GM18505 (cell line): ENCODE measurements at regions not wholly inside any gene's neighbourhood (a gene's known extent, or its start where the extent isn't known, plus 50 kb on each side); places are given as distances from the start of the nearest gene placed in this dataset.

ENCODE experiments used
- ATAC-seq: cut with Tn5 transposase; IDR thresholded peaks from one replicate; pipeline ENCODE4 v1.9.1; 2021; ENCODE audit not compliant: unreplicated experiment
- POLR2A ChIP-seq: IDR thresholded peaks from 4 replicates; pipeline ENCODE4 v1.6.1; 2011; ENCODE audit warnings: borderline replicate concordance; ENCODE audit not compliant: insufficient read depth, insufficient read length; ENCODE audit errors: extremely low read depth

- no peak for ATAC-seq
- no peak for TF ChIP-seq POLR2A
Measured at GRCh38 chr1:168446081-168446480, 97.7 kb downstream of the XCL2 start.

GRCh38 chr1:168443899-168444298 lies 99.9 kb downstream of the XCL2 start:
- ATAC-seq, result no peak
- no peak for TF ChIP-seq POLR2A

GRCh38 chr1:168443356-168443755 lies 100.4 kb downstream of the XCL2 start:
- TF ChIP-seq POLR2A, result no peak
- no peak for ATAC-seq

- no peak for TF ChIP-seq POLR2A
- ATAC-seq, result no peak
Measured at GRCh38 chr1:168442931-168443330, 100.9 kb downstream of the XCL2 start.

- no peak for TF ChIP-seq POLR2A
- no peak for ATAC-seq
Measured at GRCh38 chr1:168441745-168442144, 102.1 kb downstream of the XCL2 start.

GRCh38 chr1:168439456-168440375 lies 104.1 kb downstream of the XCL2 start:
- TF ChIP-seq POLR2A, result no peak
- ATAC-seq, result peak; percentile 81

- ATAC-seq, result no peak
- TF ChIP-seq POLR2A, result no peak
Measured at GRCh38 chr1:168438626-168439025, 105.2 kb downstream of the XCL2 start.

GRCh38 chr1:168437821-168438220 lies 106.0 kb downstream of the XCL2 start:
- ATAC-seq, result no peak
- TF ChIP-seq POLR2A, result no peak

- no peak for TF ChIP-seq POLR2A
- no peak for ATAC-seq
Measured at GRCh38 chr1:168435439-168435838, 108.4 kb downstream of the XCL2 start.

GRCh38 chr1:168433238-168433637 lies 110.6 kb downstream of the XCL2 start:
- ATAC-seq, result no peak
- no peak for TF ChIP-seq POLR2A

- no peak for TF ChIP-seq POLR2A
- ATAC-seq, result no peak
Measured at GRCh38 chr1:168431882-168432281, 111.9 kb downstream of the XCL2 start.

GRCh38 chr1:168430321-168430720 lies 113.5 kb downstream of the XCL2 start:
- ATAC-seq, result no peak
- TF ChIP-seq POLR2A, result no peak

GRCh38 chr1:168428063-168428731 lies 115.6 kb downstream of the XCL2 start:
- ATAC-seq, result no peak
- no peak for TF ChIP-seq POLR2A

- no peak for TF ChIP-seq POLR2A
- ATAC-seq, result no peak
Measured at GRCh38 chr1:168427051-168427450, 116.7 kb downstream of the XCL2 start.
